Activated CD8-positive, alpha-beta T cell treated with anti-CD3 and anti-CD28 coated beads for 36 hours (primary cell): ENCODE measurements at regions not wholly inside any gene's neighbourhood (a gene's known extent, or its start where the extent isn't known, plus 50 kb on each side); places are given as distances from the start of the nearest gene placed in this dataset.

Experiments used
- ATAC-seq: fragments of 200-7000 bp; cut with Tn5 transposase; one replicate; pipeline ENCODE4 v1.10.0; 2021; ENCODE audit warnings: mild to moderate bottlenecking, moderate library complexity
- CTCF ChIA-PET: fragments of 350-600 bp; sonication (Branson Sonifier 250); formaldehyde crosslinking; loops from one replicate; lab custom pipeline; 2021; ENCODE audit warnings: antibody characterized with exemption; lab: Charles Lee
- POLR2A ChIA-PET: fragments of 350-600 bp; sonication (Branson Sonifier 250); formaldehyde crosslinking; loops from one replicate; lab custom pipeline; 2021; ENCODE audit warnings: antibody characterized with exemption; lab: Charles Lee
- DNase-seq: peaks from one replicate; pipeline ENCODE4 v3.0.0-alpha.2; 2020
- H3K27ac Mint-ChIP-seq: one replicate; pipeline ENCODE4 v1.8.0; 2021; ENCODE audit warnings: mild to moderate bottlenecking, mixed read lengths
- H3K27me3 Mint-ChIP-seq: one replicate; pipeline ENCODE4 v1.8.0; 2021; ENCODE audit warnings: mixed read lengths
- H3K36me3 Mint-ChIP-seq: one replicate; pipeline ENCODE4 v1.8.0; 2021; ENCODE audit warnings: low read depth, mixed read lengths
- H3K4me1 Mint-ChIP-seq: one replicate; pipeline ENCODE4 v1.8.0; 2021; ENCODE audit warnings: low read depth, mixed read lengths
- H3K4me3 Mint-ChIP-seq: one replicate; pipeline ENCODE4 v1.8.0; 2021; ENCODE audit warnings: mild to moderate bottlenecking, moderate library complexity, mixed read lengths
- H3K9me3 Mint-ChIP-seq: one replicate; pipeline ENCODE4 v1.8.0; 2021; ENCODE audit warnings: mixed read lengths
- CTCF ChIP-seq: fragments of 200-600 bp; IDR thresholded peaks from one replicate; pipeline ENCODE4 v1.8.0; 2022; ENCODE audit warnings: antibody characterized with exemption, mild to moderate bottlenecking
- intact Hi-C: fragments of 100-400 bp; cut with micrococcal nuclease; formaldehyde crosslinking; loops from one replicate; pipeline ENCODE4 v1.10.0; 2022

- Mint-ChIP-seq H3K4me1 (peaks cover 57% of the 10 kb centered on the region), H3K27ac (no peak overlapping the region), H3K36me3 (peaks cover 4% of the 10 kb centered on the region), H3K4me3 (no peak overlapping the region), H3K27me3 (peaks cover 7% of the 10 kb centered on the region), H3K9me3 (peaks cover 7% of the 10 kb centered on the region)
- intact Hi-C loops, result no loop called here
- no peak for TF ChIP-seq CTCF
- ChIA-PET POLR2A (interaction anchor here (0.6 kb wide), 1 partner anchor 147 kb away, joined by 3 read pairs; no protein-coding TSS in a partner anchor), CTCF (no interaction called here)
- no peak for DNase-seq
- no peak for ATAC-seq
Measured at GRCh38 chr6:170149681-170150589, 140.9 kb downstream of the DLL1 start.

GRCh38 chr6:170148709-170149470 is 142.0 kb downstream of the DLL1 start:
- CTCF ChIA-PET, result interaction anchor here (1.5 kb wide), 1 partner anchor 58 kb away, joined by 4 read pairs; no protein-coding TSS in a partner anchor
- peak overlapping the region; percentile 95 for H3K27ac Mint-ChIP-seq
- peaks cover 63% of the 10 kb centered on the region for H3K4me1 Mint-ChIP-seq
- peaks cover 13% of the 10 kb centered on the region for H3K9me3 Mint-ChIP-seq
- H3K27me3 Mint-ChIP-seq, result peaks cover 7% of the 10 kb centered on the region
- TF ChIP-seq CTCF, result no peak
- peaks cover 10% of the 10 kb centered on the region for H3K36me3 Mint-ChIP-seq
- peak overlapping the region; percentile 61 for H3K4me3 Mint-ChIP-seq
- ATAC-seq (no peak), DNase-seq (no peak)
- POLR2A ChIA-PET, result interaction anchor here (0.6 to 1.5 kb wide), 3 partner anchors 61 to 385 kb away, joined by 3 to 5 read pairs (median 3); no protein-coding TSS in a partner anchor
- intact Hi-C loops, result no loop called here

GRCh38 chr6:170147832-170148708 is 142.8 kb downstream of the DLL1 start:
- ATAC-seq (peak; percentile 80), DNase-seq (peak; percentile 91)
- peaks cover 59% of the 10 kb centered on the region for H3K4me1 Mint-ChIP-seq
- ChIA-PET POLR2A (interaction anchor here (0.8 to 1.5 kb wide), 6 partner anchors 59 to 237 kb away, joined by 3 to 5 read pairs (median 3); no protein-coding TSS in a partner anchor), CTCF (interaction anchor here (0.7 to 1.5 kb wide), 4 partner anchors 57 to 316 kb away, joined by 3 to 5 read pairs (median 4); no protein-coding TSS in a partner anchor)
- H3K36me3 Mint-ChIP-seq, result peaks cover 13% of the 10 kb centered on the region
- no peak for TF ChIP-seq CTCF
- peaks cover 7% of the 10 kb centered on the region for H3K27me3 Mint-ChIP-seq
- H3K4me3 Mint-ChIP-seq, result peak overlapping the region; percentile 61
- intact Hi-C loops, result no loop called here
- peaks cover 19% of the 10 kb centered on the region for H3K9me3 Mint-ChIP-seq
- peak overlapping the region; percentile 95 for H3K27ac Mint-ChIP-seq

GRCh38 chr6:170147056-170147787 is 143.7 kb downstream of the DLL1 start:
- POLR2A ChIA-PET, result interaction anchor here (0.8 to 1.5 kb wide), 7 partner anchors 58 to 238 kb away, joined by 3 to 5 read pairs (median 3); no protein-coding TSS in a partner anchor
- Mint-ChIP-seq H3K27me3 (peaks cover 5% of the 10 kb centered on the region), H3K4me1 (peaks cover 55% of the 10 kb centered on the region), H3K36me3 (peaks cover 13% of the 10 kb centered on the region), H3K27ac (peak overlapping the region; percentile 95), H3K9me3 (peaks cover 20% of the 10 kb centered on the region), H3K4me3 (peak overlapping the region; percentile 61)
- TF ChIP-seq CTCF, result no peak
- peak; percentile 34 for DNase-seq
- intact Hi-C loops, result no loop called here
- ATAC-seq, result no peak
- CTCF ChIA-PET, result interaction anchor here (0.7 to 1.5 kb wide), 4 partner anchors 56 to 316 kb away, joined by 3 to 5 read pairs (median 4); no protein-coding TSS in a partner anchor
